ENCODE measurements at regions not wholly inside any gene's neighbourhood (a gene's known extent, or its start where the extent isn't known, plus 50 kb on each side); places are given as distances from the start of the nearest gene placed in this dataset.

DNA sequence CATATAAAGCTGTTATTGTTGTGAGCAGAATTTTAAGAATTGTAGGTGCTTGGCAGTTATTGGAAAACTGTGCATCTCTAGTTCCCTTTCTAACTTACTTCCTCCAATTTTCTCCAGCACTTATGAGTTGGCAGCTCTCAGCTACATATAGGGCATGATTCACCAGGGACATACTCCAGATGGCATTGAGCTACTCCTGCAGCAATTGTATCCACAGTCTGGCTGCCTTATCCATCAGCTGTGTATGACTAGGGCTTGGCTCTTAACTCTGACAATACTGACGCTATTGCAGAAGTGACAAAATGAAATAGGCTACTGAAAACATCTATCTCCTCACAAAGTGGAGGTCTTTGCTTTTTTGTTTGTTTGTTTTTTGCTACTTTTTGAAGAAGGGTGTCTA is 276.7 kb downstream of the POU4F1 start:
- DNase-seq (ENCODE audit: low read depth) = no peak

DNA sequence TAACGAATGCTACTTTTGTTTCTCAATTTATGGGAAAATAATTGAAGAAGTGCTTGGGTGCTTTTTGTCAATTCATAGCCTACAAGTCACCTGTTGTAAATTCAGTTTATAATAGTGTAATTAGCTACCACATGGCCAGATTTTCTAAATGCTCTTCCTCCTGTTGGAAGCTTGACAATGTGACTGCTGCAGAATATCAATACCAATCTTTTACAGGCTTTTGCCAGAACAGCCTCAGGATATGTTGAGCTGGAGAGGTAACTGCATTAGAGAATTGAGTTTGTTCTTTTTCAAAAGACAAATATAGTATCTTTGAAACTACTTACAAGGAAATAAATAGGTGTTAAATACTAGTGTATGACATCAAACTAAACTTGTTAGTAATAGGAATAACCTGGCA is 277.8 kb downstream of the POU4F1 start:
- DNase-seq (ENCODE audit: low read depth) = no peak

DNA sequence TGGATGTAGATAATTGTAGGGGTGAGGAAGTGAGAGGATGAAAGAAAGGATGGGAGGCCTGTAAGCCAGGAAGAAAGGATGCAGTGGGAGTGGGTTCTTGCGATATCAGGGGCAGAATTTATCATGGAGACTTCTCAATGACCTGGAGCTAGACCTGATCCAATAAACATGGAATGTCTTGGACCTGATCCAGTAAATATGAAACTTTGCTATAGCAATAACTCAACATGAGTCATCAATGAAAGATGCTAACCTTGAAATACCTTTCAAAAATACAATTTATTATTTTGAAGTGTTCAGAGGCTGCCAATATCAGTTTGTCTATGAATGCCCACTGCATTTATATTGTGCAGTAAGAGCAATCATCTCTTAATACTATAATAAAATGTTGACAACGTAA is 279.5 kb downstream of the POU4F1 start:
- no peak for DNase-seq (ENCODE audit: low read depth)

DNA sequence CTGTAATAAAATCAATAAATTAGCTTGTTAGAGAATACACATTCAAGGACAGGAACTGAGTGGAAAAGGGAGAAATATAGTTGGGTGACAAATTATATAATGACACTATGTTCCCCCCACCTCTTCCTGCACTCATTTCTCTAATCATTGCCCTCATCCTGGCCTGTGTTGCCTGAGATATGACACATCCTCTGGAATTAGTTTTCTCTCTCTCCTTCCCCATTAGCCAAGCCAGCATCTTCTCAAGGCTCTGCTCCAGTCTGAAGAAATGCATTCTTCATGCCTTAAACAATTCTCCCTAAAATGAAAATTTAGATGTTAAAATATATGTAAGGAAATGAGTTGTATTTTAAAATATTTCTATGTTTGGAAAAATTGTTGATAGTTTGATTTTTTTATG is 280.3 kb downstream of the POU4F1 start:
- no peak for DNase-seq (ENCODE audit: low read depth)

DNA sequence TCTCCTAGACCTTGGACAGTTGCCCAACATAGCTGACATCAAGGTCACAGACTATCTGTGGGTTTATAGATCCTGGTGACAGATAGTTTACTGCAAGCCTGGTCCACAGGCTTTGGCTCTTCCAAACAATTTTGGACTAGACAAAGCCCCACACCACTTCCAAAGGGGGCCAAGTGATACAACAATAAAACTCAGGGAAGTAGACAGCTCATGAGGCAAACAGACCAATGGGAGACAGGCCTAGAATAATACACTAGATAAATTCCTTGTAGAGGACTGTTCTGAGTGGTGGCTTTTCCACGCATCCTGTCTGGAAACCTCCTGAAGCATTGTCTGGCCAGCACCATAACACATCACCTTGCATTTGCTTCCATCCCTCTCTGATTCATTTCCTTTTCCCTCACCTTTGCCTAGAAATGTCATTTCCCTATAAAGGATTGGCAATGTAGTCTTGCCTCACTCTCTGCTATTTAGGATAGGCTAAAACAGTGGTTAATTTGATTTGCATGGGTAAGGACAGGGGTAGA is 284.2 kb downstream of the POU4F1 start:
- no peak for DNase-seq (ENCODE audit: low read depth)

DNA sequence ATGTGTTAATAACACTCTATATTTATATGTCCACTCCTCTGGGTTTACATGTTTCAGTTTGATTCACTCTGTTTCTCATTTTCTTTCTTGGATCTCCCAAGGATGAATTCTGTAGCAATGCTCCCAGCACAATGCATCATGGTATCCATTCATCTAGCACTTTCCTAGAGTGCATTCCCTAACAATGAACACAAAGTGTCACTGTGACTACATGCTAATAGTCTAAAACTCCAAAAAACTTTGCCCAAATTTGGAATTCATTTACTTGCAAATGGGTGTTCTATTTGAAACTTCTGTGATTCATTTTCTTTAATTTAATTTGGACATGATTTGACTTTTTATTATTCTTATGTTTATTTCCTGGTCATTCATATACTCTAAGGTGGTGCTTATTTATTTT is 286.3 kb downstream of the POU4F1 start:
- DNase-seq (ENCODE audit: low read depth) = no peak

DNA sequence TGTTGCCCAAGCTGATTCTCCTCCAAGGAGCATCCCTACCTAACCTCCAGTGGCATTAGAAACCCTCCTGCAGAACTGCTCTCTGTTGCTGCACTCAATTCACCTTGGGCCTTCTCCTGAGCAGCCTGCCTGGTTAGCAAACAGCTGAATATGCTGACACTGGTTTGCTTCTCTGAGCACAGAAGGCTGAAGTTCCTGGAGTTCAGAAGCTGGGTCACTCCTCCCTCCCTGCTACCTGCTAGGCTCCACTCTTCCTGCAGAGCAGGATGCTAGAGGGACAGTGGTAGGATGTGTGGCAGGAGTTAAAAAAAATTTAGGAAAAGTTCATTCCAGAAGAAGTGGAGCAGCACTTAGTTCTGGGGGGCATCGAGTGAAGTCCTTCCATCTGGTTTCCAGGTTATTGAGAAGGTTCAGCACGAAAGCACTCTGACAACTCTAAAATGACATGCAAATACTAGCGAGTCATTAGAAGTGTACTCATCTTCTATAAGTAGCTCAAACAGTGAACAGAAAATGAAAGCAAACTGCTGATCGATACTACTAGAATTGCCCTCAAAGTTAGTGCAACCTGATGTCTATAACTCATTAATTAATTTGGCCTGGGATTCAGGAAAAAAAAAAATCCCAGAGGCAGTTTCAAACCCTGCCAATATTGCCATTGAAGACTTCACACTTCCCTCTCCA is 293.7 kb downstream of the POU4F1 start:
- no peak for DNase-seq (ENCODE audit: low read depth)

DNA sequence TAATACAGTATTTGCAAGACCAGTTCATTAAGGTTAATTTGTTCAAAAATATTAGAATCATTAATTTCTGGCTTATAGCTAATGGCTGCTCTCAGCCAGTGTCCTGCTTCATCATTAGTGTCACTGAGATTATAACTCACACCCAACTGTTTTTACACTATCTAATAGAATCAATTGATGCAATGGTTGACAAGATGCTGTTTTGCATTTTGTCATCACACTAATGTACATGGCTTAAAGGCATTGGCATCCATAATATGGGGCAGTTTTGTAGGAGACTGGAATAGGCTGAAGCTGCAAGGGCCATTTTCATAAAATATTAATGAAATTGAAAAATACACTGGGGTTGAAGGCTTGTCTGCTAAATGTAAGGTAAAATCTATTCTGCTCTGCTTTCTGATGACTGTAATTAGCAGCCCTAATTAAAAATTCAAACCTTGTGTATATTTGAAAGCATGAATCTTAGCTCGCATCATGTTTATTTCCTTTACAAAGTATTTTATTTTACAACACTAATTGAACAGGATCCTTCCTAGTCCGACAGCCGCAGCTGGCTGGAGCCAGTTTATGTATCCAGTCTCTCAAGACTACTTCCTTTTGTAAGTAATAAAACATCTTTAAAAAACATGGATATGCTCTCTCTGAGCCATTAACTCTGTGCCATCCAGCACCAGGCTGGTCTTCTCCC is 296.7 kb downstream of the POU4F1 start:
- DNase-seq (ENCODE audit: low read depth) = no peak

DNA sequence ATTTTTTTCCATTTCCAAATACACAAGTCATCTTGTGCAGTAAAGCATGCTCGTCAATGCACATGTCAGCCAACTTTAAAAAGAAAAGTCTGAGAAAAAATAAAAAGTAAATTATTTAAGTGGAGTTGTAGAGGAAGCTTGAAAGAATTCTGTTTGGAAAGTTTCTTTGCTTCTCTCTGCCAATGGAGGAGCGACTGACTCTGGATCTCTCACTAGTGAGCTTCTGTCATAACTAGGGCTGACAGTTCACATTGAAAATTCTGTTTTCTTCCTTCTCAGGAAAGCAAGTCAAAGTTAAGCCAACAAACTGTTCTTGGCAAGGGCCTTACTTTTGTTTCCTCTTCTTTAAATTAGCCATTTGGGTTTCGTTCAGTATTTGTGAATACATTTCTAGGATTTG is 298.2 kb downstream of the POU4F1 start:
- no peak for DNase-seq (ENCODE audit: low read depth)

DNA sequence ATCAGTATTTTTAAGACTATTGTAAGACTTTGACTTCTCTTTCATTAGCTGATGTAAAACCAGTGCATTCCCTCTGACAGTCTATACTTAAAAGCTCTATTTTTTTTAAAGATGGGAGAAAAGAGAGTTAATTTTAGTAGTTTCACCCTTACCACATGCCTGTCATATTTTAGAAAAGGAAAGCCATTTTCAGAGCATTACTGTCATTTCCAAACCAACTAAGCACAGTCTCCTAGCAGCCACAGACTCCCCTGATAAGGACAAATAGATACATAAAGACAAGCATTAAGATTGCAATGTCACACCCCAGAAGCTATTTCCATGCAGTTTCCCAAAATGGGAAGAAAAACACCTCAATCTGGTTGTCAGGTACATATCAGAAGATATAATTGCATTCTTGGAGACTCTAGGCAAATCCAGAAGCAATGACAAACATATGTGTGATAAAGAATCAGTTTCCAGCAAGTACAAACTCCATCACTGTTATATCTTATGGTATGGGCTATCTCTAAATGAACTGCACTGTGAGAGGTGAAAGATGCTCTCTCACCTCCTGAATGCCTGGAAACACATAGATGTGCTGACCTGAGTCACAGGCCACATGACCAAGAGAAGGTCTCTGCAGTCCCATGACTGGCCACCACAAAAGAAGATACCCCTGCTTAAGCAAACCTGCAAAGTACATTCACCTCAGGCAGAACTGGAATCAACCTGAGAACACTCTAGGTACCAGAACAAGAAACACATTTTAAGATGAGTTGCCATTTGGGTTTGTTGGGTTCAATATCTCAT is 303.3 kb downstream of the POU4F1 start:
- no peak for DNase-seq (ENCODE audit: low read depth)

DNA sequence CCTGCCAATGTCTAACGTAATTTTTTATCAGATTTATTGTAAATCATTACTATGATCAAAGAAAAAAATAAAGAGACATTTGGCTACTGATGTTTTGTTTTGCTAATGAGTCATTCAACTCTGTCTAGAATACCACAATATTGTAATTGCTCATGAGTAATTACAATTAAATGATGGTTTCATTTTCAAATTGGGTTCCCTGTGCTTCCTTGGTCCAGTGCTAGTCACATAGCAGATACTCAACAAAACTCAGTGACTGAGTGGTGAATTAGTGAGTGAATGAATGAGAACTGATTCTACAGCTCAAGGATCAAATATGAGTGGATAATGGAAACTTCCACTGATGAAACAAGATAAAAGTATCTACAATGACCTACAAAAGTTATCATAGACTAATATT is 304.7 kb downstream of the POU4F1 start:
- no peak for DNase-seq (ENCODE audit: low read depth)

DNA sequence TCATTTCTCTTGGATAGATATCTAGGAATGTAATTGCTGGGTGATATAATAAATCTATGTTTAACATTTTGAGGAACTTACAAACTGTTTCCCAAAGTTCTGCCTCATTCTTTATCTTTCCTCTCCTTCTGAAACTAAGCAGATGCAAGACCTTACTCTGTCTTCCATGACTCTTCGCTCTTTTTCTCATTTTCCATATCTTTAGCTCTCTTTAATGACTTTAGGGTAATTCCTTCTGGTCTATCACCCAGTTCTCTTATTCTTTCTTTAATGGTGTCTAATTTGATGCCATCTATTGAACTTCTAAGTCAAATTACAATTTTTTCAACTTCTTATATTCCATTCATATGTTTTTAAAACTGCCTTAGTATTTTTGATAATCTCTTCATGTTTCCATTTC is 316.6 kb downstream of the POU4F1 start:
- no peak for DNase-seq (ENCODE audit: low read depth)

DNA sequence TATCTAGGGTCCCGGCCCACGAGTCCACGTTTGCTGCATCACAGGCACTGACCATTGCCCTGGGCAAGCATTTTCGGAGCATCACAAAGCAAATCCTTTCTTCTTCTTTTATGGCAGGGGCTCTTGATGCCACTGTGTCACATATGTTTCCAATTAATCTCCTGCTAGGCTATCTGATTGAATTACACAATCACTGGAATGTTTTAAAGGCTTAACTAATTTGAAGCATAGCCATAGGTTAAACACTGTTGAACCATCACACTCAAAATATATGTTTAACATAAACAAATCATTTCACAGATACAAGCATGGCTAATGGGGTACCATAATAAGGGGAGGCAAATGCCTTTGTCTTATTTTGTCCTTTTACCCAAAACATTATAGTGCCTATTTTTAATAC is 338.3 kb downstream of the POU4F1 start:
- DNase-seq (ENCODE audit: low read depth) = no peak

DNA sequence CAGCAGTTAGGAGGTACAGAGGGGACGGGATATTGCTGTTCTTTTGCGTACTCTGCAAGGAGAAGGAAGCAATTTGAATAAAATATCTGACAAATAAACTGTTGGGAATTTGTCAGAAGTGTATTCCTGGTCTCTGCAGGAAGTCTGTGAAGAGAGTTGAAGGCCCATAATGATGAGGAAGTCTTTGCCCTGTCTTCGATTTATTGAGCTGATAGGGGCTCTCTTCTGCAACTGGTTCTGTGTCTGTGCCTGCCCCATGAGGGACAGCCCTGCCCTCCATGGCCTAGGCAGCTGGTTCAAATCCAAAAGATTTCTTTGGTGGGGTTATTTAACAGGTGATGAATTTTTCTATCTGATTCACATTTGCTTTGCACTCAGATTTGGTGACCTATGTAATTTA is 339.7 kb upstream of the EDNRB start:
- DNase-seq (ENCODE audit: low read depth) = no peak

DNA sequence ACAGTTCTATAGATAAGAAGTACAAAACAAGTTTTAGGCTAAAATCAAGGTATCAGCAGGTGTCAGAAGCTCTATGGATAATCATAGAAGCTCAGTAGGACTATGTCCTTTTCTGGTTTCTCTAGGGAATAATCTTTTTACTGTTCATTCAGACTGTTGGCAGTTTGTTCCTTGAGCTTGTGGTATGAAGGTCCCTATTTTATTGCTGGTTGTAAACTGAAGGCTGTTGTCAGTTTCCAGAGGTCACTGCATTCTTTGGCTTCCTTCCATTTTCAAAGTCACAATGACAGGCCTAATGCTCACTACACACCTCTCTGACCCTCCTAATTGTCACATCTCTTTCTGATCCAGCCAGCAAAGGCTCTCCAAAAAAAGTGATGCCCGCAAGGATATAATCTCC is 337.9 kb upstream of the EDNRB start:
- no peak for DNase-seq (ENCODE audit: low read depth)

DNA sequence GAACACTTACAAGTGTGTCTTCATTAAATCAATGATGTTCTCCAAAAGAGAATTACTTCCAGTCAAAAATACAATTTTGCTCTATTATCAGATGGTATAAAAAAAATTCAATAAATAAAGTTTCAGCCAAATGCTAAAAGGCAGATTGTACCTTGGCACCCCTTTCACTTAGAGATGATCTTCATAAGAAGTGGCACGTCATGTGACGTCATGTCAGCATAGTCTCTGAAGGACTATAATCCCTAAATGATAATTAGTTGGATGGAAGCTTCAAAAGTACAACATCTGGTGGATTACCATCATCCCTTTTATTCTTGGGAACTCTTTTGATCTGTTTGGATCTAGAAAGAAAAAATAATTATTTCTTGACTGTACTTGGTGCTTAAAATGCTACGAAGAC is 335.5 kb upstream of the EDNRB start:
- DNase-seq (ENCODE audit: low read depth) = no peak

DNA sequence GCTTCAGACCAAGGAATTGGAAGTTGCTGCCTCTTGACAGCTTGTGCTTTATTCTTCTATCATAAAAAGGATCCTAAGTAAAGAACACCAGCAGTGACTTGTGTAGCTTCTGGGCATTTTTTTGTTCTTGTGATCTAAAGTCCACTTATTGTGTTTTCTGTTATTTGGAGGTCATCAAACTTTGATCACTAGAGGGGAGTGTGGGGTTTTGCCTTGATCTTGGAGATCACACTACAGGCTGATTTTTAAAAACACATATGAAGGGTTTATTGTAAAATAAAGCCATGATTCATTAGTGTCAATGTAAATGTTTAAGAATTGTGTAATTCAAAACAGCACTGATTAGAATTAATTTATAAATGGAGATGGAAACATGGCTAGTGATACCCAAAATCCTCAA is 328.7 kb upstream of the EDNRB start:
- no peak for DNase-seq (ENCODE audit: low read depth)

DNA sequence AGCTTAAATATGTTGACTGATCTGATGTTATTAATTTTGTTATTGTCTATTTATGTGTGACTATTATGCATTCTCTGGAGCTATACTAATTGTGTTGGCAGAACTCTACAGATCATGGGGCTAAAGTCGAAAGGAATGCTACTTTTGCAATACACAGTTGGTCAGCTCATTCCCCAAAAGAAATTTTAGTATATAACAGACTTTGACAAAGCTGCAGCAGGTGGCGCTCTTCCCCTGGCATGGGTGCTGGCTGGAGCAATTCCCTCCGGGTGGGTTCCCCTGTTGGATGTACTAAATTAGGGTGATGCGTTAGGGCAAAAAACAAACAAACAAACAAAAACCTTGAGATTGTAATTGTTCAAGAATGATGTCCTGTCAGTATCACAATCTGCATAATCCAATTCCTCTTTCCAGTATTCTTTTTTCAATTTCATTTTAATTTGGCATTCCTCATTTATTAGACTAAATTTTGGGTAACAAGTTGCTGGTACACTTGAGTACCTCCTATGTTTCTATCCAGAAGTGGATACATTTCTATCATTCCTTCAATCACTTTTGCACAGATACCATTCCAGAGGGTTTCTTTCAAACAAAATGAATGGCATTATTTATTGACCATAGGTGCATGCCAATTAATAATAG is 322.8 kb upstream of the EDNRB start:
- DNase-seq (ENCODE audit: low read depth) = no peak

DNA sequence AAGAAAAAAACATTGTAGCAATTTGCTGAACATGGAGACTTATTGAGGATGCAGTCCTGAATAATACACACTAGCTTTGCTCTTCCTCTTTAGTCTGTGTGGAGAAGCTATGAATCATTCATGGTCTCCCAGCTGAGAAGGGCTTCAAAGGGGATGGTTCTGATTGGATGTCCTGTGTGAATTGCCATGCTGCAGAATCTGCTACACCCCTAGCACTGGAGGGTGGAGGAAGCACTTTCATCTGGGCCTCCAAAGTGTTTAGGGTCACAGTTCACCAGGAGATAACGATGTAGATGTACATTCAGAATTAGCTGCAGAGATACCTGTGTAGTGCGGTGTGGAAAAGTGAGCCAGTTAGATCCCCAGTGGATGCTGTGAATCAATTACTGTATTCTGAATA is 321.1 kb upstream of the EDNRB start:
- DNase-seq (ENCODE audit: low read depth) = no peak

DNA sequence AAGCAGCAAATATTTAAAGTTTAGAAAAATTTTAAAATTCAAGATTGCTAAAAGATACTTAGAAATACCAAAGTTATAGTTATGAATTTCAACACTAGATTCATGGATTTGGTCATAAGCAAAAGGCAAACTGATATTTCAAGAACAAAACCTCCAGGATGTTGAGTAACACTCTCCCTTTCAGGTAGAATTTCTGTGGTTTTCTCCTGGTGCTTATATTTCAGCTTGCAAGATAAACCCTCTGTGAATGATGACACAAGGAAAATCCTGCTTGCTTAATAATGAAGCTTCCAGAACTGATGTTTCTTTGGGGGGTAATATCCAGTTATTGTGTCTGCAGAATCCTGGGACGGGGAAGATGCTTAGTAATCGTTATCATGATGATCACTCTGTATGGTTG is 320.3 kb upstream of the EDNRB start:
- no peak for DNase-seq (ENCODE audit: low read depth)

DNA sequence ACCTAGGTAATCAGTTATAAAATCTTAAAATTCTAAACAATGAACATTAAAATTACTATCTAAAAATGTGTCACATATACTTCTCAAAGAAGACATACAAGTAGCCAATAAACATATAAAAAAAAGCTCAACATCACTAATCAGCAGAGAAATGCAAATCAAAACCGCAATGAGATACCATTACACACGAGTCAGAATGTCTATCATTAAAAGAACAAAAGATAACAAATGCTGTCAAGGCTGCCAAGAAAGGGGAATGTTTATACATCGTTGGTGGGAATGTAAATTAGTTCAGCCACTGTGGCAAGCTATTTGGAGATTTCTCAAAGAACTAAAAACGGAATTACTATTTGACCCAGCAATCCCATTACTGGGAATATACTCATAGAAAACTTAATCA is 310.3 kb upstream of the EDNRB start:
- DNase-seq (ENCODE audit: low read depth) = no peak

DNA sequence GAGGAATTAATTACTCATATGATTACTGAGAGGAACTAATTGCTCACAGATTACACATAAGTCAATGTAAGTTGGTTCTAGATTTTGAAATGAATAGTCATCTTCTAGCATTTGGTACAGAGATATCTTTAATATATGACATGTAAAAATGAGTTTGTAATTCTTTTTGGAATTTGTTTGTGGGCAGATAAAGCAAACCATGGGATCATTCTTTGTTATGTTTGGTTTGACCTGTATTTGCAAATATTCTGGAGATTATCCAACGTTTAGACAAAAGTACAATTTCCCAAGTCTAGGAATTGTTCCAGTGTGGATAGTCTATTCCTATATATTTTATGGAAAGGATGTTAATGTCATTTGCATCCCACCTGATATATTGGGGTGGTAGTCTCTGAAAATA is 309.6 kb upstream of the EDNRB start:
- no peak for DNase-seq (ENCODE audit: low read depth)

DNA sequence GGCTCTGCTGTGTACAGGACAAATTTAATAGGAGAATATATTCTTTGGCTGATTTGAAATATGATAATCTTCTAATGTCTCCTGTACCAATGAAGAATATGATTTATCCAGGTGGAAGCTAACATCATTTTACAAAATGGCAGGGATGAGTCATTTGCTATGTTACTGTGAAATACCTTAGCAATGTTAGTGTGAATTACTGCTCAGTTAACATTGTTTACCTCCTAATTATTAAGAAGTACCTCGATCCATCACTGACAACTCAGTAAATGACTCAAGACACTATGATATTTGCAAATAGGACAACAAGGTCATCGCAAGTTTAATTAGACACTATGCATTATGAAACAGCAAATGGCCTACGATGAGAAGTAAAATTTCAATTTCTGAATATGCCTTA is 309.1 kb upstream of the EDNRB start:
- no peak for DNase-seq (ENCODE audit: low read depth)
